ENCODE measurements at regions not wholly inside any gene's neighbourhood (a gene's known extent, or its start where the extent isn't known, plus 50 kb on each side); places are given as distances from the start of the nearest gene placed in this dataset.
"Not testable (repeated sequence)": the region's sequence is repeated elsewhere in the genome, so short reads cannot be mapped to it uniquely, and the experiment has no call there.

- not testable (repeated sequence) for TF ChIP-seq POLR2A, CTCF (IDR thresholded peaks at IDR 0.05)
Observed at GRCh38 chr4:131734851-131735385, 1414.2 kb upstream of the PCDH10 start.
